ENCODE measurements at regions not wholly inside any gene's neighbourhood (a gene's known extent, or its start where the extent isn't known, plus 50 kb on each side); places are given as distances from the start of the nearest gene placed in this dataset.

DNA sequence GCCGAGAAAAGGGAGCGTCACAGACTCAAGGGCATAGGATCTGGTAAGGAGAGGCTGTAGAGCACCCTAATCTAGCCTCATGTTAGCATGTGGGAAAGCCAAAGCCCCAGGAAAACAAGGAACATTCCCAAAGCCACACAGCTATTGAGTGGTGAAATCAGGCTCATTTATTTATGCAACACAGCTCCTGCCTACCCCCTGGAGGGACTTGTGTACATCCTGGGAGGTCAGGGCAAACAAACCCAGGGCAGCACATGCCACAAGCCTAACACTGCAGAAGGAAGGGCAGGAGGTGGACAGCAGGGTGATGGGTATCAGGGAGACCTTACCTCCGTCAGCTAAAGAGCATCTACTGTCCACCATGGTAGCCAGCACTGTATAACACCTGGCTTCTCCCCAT is 283.5 kb downstream of the RPLP1 start:
- DNase-seq (ENCODE audit: insufficient read length, low spot score) (no peak), FAIRE-seq (no peak)
- TF ChIP-seq, protein P1, sequence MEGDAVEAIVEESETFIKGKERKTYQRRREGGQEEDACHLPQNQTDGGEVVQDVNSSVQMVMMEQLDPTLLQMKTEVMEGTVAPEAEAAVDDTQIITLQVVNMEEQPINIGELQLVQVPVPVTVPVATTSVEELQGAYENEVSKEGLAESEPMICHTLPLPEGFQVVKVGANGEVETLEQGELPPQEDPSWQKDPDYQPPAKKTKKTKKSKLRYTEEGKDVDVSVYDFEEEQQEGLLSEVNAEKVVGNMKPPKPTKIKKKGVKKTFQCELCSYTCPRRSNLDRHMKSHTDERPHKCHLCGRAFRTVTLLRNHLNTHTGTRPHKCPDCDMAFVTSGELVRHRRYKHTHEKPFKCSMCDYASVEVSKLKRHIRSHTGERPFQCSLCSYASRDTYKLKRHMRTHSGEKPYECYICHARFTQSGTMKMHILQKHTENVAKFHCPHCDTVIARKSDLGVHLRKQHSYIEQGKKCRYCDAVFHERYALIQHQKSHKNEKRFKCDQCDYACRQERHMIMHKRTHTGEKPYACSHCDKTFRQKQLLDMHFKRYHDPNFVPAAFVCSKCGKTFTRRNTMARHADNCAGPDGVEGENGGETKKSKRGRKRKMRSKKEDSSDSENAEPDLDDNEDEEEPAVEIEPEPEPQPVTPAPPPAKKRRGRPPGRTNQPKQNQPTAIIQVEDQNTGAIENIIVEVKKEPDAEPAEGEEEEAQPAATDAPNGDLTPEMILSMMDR (IDR thresholded peaks at IDR 0.05; ENCODE audit: insufficient read depth, missing control alignments) = no peak

DNA sequence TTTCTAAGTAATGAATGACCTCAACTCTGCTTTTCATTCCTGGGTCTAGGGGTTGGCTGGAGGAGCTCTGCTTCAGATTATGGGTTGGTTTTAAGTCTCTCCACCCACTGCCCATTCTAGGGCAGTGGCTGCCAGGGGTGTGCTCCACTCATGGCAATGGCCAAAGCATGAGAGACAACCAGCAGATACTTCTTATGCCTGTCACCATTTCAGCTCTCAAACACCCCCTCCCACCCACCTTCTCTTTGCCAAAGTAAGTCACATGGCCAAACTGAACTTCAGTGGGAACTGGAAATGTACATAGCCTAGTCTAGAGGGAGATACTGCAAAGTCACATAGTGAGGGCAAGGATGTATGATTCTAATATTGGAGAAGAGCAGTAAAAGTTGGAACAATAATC is 285.3 kb downstream of the RPLP1 start:
- DNase-seq (ENCODE audit: insufficient read length, low spot score) = no peak
- FAIRE-seq = no peak
- TF ChIP-seq, protein P1 (IDR thresholded peaks at IDR 0.05; ENCODE audit: insufficient read depth, missing control alignments) = no peak

DNA sequence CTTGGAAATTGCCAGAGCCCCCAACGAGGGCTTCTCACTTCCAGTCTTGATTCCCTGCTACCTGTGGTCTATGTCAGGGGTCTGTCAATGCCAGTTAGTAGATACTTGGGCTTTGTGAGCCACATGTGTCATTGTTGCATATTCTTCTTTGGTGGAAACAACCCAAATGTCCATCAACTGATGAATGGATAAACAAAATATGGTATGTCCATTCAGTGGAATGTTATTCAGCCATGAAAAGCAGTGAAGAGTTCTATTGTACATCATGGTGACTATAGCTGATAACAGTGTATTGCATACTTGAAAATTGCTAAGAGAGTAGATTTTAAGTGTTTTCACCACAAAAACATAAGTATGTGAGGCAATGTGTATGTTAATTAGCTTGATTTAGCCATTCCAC is 288.1 kb downstream of the RPLP1 start:
- TF ChIP-seq, protein P1 (IDR thresholded peaks at IDR 0.05; ENCODE audit: insufficient read depth, missing control alignments) = no peak
- DNase-seq (ENCODE audit: insufficient read length, low spot score) (no peak), FAIRE-seq (no peak)

DNA sequence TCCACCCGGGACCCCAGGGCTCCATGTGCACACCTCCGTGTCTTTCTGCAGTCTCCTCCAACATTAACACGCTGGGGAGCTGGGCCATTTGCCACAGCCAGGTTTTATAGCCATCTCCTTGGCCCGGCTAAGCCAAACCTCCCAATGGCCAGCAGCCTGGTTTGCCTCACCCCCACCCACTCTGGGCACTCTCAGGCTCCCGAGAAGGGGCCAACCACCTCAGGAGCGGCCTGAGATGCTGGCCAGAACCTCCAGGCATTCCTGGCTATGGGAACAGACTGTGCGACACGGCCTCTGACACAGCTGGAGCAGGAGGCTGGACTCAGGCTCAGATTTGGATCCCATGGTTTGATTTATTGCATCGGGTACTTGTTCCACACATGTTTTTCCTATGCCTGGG is 289.7 kb downstream of the RPLP1 start:
- no peak for FAIRE-seq
- TF ChIP-seq, protein P1 (IDR thresholded peaks at IDR 0.05; ENCODE audit: insufficient read depth, missing control alignments) = no peak
- DNase-seq (ENCODE audit: insufficient read length, low spot score) = no peak

DNA sequence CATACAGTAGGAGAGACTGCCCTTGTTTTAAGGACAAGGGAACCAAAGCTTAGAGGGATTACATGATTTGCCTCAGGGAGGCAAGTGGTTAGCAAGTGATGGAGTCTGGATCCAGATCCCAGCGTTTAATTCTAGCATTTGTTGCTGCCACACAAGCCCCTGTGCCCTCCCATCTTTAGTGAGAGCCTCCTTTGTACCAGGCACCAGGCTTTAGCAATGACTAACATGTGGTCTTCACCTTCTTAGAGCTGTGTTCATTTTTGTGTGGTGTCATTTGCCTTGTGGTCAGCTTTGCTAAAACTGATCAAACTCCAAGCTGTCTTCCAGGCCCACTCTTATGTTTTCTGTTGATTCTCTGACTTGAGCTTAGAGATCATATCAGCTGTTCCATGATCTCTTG is 290.5 kb downstream of the RPLP1 start:
- FAIRE-seq (no peak), DNase-seq (ENCODE audit: insufficient read length, low spot score) (no peak)
- TF ChIP-seq, protein P1 (IDR thresholded peaks at IDR 0.05; ENCODE audit: insufficient read depth, missing control alignments) = no peak

DNA sequence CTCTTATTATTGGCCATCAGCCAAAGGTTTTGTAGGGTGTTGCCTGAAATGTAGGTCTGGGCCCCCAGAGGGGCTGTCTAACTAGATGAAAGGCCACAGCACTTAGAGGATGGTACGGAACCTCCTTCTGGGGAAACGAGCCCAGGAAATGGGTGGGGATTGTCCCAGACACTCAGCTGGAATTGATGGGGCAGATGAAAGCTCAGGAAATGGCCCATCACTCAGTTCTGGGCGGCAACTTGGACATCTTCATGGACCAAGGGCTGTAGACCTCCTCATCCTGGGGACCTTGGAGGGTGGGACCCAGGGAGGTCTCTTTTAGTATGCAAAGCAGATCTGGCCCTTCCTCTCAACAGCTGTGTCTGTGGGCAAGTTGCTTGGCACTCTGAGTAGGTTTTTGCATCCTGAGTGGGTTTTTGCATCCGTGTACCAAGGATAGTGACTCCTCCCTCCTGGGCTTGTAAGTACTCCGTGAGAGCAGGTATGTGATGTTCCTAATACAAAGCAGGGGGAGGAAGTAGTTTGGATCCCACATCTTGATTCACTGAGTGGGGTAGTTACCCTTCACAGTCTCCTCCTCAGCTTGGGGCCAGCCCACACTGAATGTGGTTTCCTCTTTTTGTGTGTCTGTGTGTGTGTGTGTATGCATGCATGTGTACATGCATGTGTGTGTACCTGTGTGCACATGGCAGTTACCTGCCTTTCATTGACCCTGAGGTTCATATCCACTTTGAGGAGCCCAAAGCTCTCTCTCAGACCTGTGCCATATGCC is 292.0 kb downstream of the RPLP1 start:
- TF ChIP-seq, protein P1 (IDR thresholded peaks at IDR 0.05; ENCODE audit: insufficient read depth, missing control alignments) = no peak
- DNase-seq (ENCODE audit: insufficient read length, low spot score) (no peak), FAIRE-seq (no peak)

DNA sequence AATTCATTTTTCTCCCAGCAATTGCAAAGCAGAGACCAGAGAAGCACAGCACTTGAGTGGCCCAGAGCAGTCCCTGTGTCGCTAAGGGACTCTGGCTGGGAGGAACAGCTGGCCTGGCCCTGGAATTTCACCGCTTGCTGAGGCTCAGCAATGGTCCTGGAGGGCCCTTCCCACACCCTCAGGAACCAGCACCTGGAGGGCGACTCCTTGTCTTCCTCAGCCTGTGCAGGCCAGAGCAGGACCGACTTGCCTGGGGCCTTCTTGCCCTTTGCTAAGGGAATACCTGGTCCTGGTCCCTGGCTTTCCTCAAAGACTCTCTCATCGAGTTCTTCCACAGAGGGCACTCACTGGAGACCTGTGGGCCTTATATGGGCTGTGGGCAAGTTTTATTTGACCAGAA is 294.6 kb downstream of the RPLP1 start:
- no peak for FAIRE-seq
- no peak for DNase-seq (ENCODE audit: insufficient read length, low spot score)
- TF ChIP-seq, protein P1 (IDR thresholded peaks at IDR 0.05; ENCODE audit: insufficient read depth, missing control alignments) = no peak

Measured in D721Med (cell line).